ENCODE measurements at regions not wholly inside any gene's neighbourhood (a gene's known extent, or its start where the extent isn't known, plus 50 kb on each side); places are given as distances from the start of the nearest gene placed in this dataset.

- TF ChIP-seq, protein P1, sequence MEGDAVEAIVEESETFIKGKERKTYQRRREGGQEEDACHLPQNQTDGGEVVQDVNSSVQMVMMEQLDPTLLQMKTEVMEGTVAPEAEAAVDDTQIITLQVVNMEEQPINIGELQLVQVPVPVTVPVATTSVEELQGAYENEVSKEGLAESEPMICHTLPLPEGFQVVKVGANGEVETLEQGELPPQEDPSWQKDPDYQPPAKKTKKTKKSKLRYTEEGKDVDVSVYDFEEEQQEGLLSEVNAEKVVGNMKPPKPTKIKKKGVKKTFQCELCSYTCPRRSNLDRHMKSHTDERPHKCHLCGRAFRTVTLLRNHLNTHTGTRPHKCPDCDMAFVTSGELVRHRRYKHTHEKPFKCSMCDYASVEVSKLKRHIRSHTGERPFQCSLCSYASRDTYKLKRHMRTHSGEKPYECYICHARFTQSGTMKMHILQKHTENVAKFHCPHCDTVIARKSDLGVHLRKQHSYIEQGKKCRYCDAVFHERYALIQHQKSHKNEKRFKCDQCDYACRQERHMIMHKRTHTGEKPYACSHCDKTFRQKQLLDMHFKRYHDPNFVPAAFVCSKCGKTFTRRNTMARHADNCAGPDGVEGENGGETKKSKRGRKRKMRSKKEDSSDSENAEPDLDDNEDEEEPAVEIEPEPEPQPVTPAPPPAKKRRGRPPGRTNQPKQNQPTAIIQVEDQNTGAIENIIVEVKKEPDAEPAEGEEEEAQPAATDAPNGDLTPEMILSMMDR (IDR thresholded peaks at IDR 0.05), result no peak
- TF ChIP-seq POLR2A (IDR thresholded peaks at IDR 0.05), result no peak
Measured at GRCh38 chr14:65881642-65882041, 469.1 kb downstream of the FUT8 start.

Measured in thyroid gland (tissue), 4 donors.